GM12878 (cell line): ENCODE measurements at regions not wholly inside any gene's neighbourhood (a gene's known extent, or its start where the extent isn't known, plus 50 kb on each side); places are given as distances from the start of the nearest gene placed in this dataset.

Experiments used
- ATAC-seq: fragments of 200-7000 bp; cut with Tn5 transposase; 3 replicates; pipeline ENCODE4 v1.9.1; 2020; ENCODE audit warnings: mild to moderate bottlenecking, moderate library complexity
- BruUV-seq: library from RNA; stranded (reverse); fragments of 400-500 nt; replicated peaks from 2 replicates; lab custom pipeline; 2021; lab: Mats Ljungman, UMichigan
- CTCF ChIA-PET: fragments of 300-600 bp; sonication (Branson Sonifier 250); formaldehyde crosslinking; extraction: SDS; loops from one replicate; lab custom pipeline; 2021; ENCODE audit warnings: inconsistent platforms; lab: Yijun Ruan, JAX
- POLR2A ChIA-PET: fragments of 350-600 bp; formaldehyde crosslinking; extraction: SDS; loops from one replicate; lab custom pipeline; 2021; ENCODE audit warnings: inconsistent platforms; lab: Charles Lee
- RAD21 ChIA-PET: fragments of 300-600 bp; sonication (Branson Sonifier 250); formaldehyde crosslinking; loops from one replicate; lab custom pipeline; 2023; ENCODE audit warnings: antibody characterized with exemption; ENCODE audit not compliant: unreplicated experiment; lab: Charles Lee
- SMC1A ChIA-PET: fragments of 300-600 bp; sonication (Branson Sonifier 250); formaldehyde crosslinking; loops from one replicate; lab custom pipeline; 2023; ENCODE audit not compliant: unreplicated experiment, uncharacterized antibody; lab: Charles Lee
- DNase-seq: peaks from one replicate; pipeline ENCODE4 v3.0.0-alpha.2; 2011; ENCODE audit warnings: low read depth, low spot score
- FAIRE-seq: peaks from 3 replicates; lab custom pipeline; 2011; peaks lifted over from hg19 to GRCh38; lab: Jason Lieb, UNC
- H2AFZ ChIP-seq: 2 replicates; pipeline ENCODE4 v1.6.0; 2011; ENCODE audit warnings: low read depth, low read length, control low read depth; ENCODE audit not compliant: control insufficient read depth
- H3K27ac ChIP-seq: 2 replicates; pipeline ENCODE4 v1.5.1; 2011; ENCODE audit warnings: control low read depth; ENCODE audit not compliant: control insufficient read depth, insufficient read depth
- H3K27me3 ChIP-seq, 2 experiments: replicated peaks in 1 of 2; 2 replicates each; pipeline versions ENCODE4 v1.6.0 to v1.6.1; 2011; ENCODE audit warnings: low read length in 1 of 2; ENCODE audit not compliant: control insufficient read depth in 2 of 2, insufficient read depth in 2 of 2
- H3K36me3 ChIP-seq, 2 experiments: 2 replicates each; pipeline ENCODE4 v1.5.1; 2011; ENCODE audit warnings: low read length in 1 of 2; ENCODE audit not compliant: control insufficient read depth in 2 of 2, insufficient read depth in 2 of 2
- H3K4me1 ChIP-seq: 2 replicates; pipeline ENCODE4 v1.6.1; 2011; ENCODE audit warnings: mild to moderate bottlenecking, low read length, moderate library complexity, mixed read lengths; ENCODE audit not compliant: control insufficient read depth, insufficient read depth
- H3K4me2 ChIP-seq: 2 replicates; pipeline ENCODE4 v1.6.0; 2011; ENCODE audit warnings: control low read depth; ENCODE audit not compliant: control insufficient read depth, insufficient read depth
- H3K4me3 ChIP-seq: fragments of 200-600 bp; sonication (generic); 2 replicates; pipeline ENCODE4 v1.5.1; 2016
- H3K79me2 ChIP-seq: 2 replicates; pipeline ENCODE4 v1.6.0; 2011; ENCODE audit warnings: low read length; ENCODE audit not compliant: control insufficient read depth, insufficient read depth
- H3K9ac ChIP-seq: 2 replicates; pipeline ENCODE4 v1.8.0; 2011; ENCODE audit warnings: low read length, control low read depth, mixed read lengths; ENCODE audit not compliant: control insufficient read depth, insufficient read depth
- H3K9me3 ChIP-seq: replicated peaks from 3 replicates; pipeline ENCODE4 v1.5.1; 2011; ENCODE audit warnings: mild to moderate bottlenecking, low read length; ENCODE audit not compliant: control insufficient read depth, insufficient read depth
- H4K20me1 ChIP-seq: 2 replicates; pipeline ENCODE4 v1.6.0; 2011; ENCODE audit not compliant: control insufficient read depth, insufficient read depth
- CEBPB ChIP-seq, 2 experiments: fragments of 150-350 bp in 1 of 2; IDR thresholded peaks; 2 replicates each; pipeline ENCODE4 v1.6.1; 2012 to 2014; ENCODE audit warnings: low read depth in 2 of 2, low read length in 2 of 2, borderline replicate concordance in 1 of 2, inconsistent platforms in 1 of 2
- MAX ChIP-seq: IDR thresholded peaks from 2 replicates; pipeline ENCODE4 v1.6.1; 2012; ENCODE audit warnings: low read depth, low read length, improper control_type of control experiment
- MXI1 ChIP-seq: fragments of 150-350 bp; IDR thresholded peaks from 2 replicates; pipeline ENCODE4 v1.6.1; 2011; ENCODE audit warnings: low read depth, mild to moderate bottlenecking, inconsistent platforms, low read length, improper control_type of control experiment
- NBN ChIP-seq: fragments of 450-650 bp; IDR thresholded peaks from 2 replicates; pipeline ENCODE4 v1.6.1; 2016
- RCOR1 ChIP-seq: conservative IDR thresholded peaks from 2 replicates; pipeline ENCODE4 v1.6.1; 2012; ENCODE audit warnings: low read depth, low read length, improper control_type of control experiment
- SKIL ChIP-seq: fragments of 450-650 bp; IDR thresholded peaks from 2 replicates; pipeline ENCODE4 v1.6.1; 2017; ENCODE audit warnings: mild to moderate bottlenecking, low read depth, inconsistent platforms; ENCODE audit not compliant: poor library complexity, severe bottlenecking
- WGBS: methylation state at CpG from one replicate; pipeline ENCODE4 v1.1.6; 2016; ENCODE audit warnings: low lambda C conversion rate; ENCODE audit not compliant: insufficient replicate concordance, insufficient coverage; ENCODE audit errors: missing lambda C conversion rate; 5-methylcytosine and 5-hydroxymethylcytosine counted together
- in situ Hi-C: fragments of 300-500 bp; cut with MboI; formaldehyde crosslinking; loops from 9 replicates; pipeline ENCODE4 v1.14.3; 2018; ENCODE audit warnings: mixed read lengths
- intact Hi-C: fragments of 100-400 bp; cut with micrococcal nuclease; formaldehyde crosslinking; loops from one replicate; pipeline ENCODE4 v1.14.2; 2022; ENCODE audit not compliant: unreplicated experiment

GRCh38 chr1:34455121-34455520 is 278.4 kb downstream of the C1orf94 start:
- ChIA-PET POLR2A (no interaction called here), RAD21 (no interaction called here), CTCF (interaction anchor here (0.6 to 9.0 kb wide), 2 partner anchors 139 to 309 kb away, joined by 3 to 311 read pairs; no protein-coding TSS in a partner anchor), SMC1A (interaction anchor here (0.6 to 10.7 kb wide), 2 partner anchors 139 to 168 kb away, joined by 3 to 203 read pairs; no protein-coding TSS in a partner anchor)
- no TSS peak for BruUV-seq
- Histone ChIP-seq H4K20me1 (no peaks in the 10 kb centered on the region), H3K4me3 (no peak overlapping the region), H3K27ac (no peak overlapping the region), H3K9ac (no peak overlapping the region), H3K9me3 (no peaks in the 10 kb centered on the region), H3K79me2 (no peaks in the 10 kb centered on the region), H2AFZ (no peak overlapping the region), H3K36me3 (no peaks in the 10 kb centered on the region), H3K27me3 (no peaks in the 10 kb centered on the region; a peak in 1 of 4 replicates), H3K4me1 (no peaks in the 10 kb centered on the region; the same call in 1 of the 2 replicates), H3K4me2 (no peak overlapping the region)
- ATAC-seq = no peak
- TF ChIP-seq NBN (no peak), MAX (no peak), CEBPB (IDR thresholded peaks at IDR 0.05; ENCODE audit: borderline replicate concordance in 1 of 2, low read depth in 2 of 2, low read length in 2 of 2) (no peak), SKIL (no peak), RCOR1 (no peak), MXI1 (no peak)
- FAIRE-seq = no peak
- DNase-seq = no peak
- WGBS = 50% methylated on average over 7 of the region's 7 CpGs
- in situ Hi-C loops (no loop called here), intact Hi-C loops (no loop called here)
